GM10266 (cell line): ENCODE measurements at regions not wholly inside any gene's neighbourhood (a gene's known extent, or its start where the extent isn't known, plus 50 kb on each side); places are given as distances from the start of the nearest gene placed in this dataset.
"Not testable (repeated sequence)": the region's sequence is repeated elsewhere in the genome, so short reads cannot be mapped to it uniquely, and the experiment has no call there.

Experiments
- DNase-seq: peaks from one replicate; pipeline ENCODE4 v3.0.0; 2012; ENCODE audit errors: extremely low spot score
- CTCF ChIP-seq: IDR thresholded peaks from 2 replicates; pipeline ENCODE4 v1.5.1; 2012; ENCODE audit warnings: mild to moderate bottlenecking, low read depth; ENCODE audit not compliant: control insufficient read depth, insufficient read depth; ENCODE audit errors: missing control alignments

GRCh38 chr2:91809391-91809790 lies 3061.8 kb upstream of the TEKT4 start:
- not testable (repeated sequence) for DNase-seq

- no peak for TF ChIP-seq CTCF
- DNase-seq, result no peak
These were observed 3031.0 kb upstream of the TEKT4 start for GRCh38 chr2:91839904-91840868.

GRCh38 chr2:91842264-91842663 lies 3029.0 kb upstream of the TEKT4 start:
- not testable (repeated sequence) for DNase-seq

GRCh38 chr2:91842913-91843312 lies 3028.3 kb upstream of the TEKT4 start:
- DNase-seq, result not testable (repeated sequence)

- not testable (repeated sequence) for DNase-seq
These were observed 3027.3 kb upstream of the TEKT4 start for GRCh38 chr2:91843723-91844450.

- not testable (repeated sequence) for DNase-seq
These were observed 3026.8 kb upstream of the TEKT4 start for GRCh38 chr2:91844451-91844825.

DNA sequence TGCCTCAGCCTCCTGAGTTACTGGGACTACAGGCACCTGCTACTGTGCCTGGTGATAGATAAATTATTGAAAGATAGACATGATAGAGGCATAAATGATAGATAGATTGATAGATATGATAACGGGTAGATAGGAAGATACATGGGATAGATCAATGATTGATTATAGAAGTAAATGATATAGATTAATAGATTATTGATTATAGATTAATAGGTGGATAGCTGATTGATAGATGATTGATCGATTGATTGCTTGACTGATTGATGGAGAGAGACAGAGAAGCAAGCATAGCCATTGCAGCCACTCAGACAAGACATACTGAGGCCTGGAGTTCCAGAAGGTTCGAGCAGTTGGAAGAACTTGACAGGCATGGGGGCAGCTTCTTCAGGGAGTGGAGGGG lies 3024.8 kb upstream of the TEKT4 start:
- DNase-seq, result not testable (repeated sequence)

GRCh38 chr2:91851689-91852420 lies 3019.4 kb upstream of the TEKT4 start:
- not testable (repeated sequence) for DNase-seq

GRCh38 chr2:91856971-91857370 lies 3014.3 kb upstream of the TEKT4 start:
- DNase-seq, result not testable (repeated sequence)

DNA sequence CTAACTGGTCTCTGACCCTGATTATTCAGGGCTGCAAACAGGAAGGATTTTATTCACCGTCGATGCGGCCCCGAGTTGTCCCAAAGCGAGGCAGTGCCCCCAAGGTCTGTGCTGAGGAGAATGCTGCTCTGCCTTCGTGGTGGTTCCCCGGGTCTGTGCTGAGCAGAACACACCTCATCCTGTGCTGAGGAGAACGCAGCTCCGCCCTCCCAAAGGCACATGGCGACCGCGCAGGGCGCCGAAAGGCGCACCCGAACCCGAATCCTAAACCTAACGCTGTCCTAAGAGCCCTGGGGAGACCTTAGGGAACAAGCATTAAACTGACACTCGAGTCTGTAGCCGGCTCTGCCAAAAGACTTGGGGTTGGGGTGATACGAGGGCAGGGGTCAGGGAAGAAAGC lies 3013.5 kb upstream of the TEKT4 start:
- not testable (repeated sequence) for DNase-seq

DNA sequence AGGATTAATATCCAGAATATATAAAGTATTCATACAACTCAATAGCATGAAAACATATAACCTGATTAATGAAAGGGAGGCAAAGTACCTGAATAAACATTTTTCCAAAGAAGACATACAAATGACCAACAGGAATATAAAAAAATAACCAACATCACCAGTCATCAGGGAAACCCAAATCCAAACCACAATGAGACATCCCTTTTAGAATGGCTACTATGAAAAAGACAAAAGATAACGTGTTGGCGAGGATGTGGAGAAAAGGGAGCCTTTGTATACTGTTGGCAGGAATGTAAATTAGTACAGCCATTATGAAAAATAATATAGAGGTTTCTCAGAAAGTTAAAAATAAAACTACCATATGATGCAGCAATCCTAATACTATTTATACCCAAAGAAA lies 2999.5 kb upstream of the TEKT4 start:
- DNase-seq, result not testable (repeated sequence)

DNA sequence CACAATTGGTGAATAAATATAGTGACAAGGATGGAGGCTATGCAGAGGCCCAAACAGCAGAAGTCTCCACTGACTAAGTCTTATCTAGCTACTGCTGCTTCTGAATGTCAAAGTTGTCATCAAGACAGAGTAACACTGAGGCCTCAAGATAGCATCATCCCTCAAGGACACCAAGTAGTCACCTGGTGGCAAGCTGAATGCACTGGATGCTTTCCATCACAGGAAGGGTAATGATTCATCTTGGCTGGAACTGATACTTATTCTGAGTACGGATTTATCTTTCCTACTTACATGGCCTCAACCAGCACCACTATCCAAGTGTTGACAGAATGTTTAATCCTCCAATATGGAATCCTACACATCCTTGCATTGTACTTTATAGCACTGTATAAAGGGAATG lies 2997.8 kb upstream of the TEKT4 start:
- not testable (repeated sequence) for DNase-seq

GRCh38 chr2:91877658-91878210 lies 2993.5 kb upstream of the TEKT4 start:
- not testable (repeated sequence) for DNase-seq

DNA sequence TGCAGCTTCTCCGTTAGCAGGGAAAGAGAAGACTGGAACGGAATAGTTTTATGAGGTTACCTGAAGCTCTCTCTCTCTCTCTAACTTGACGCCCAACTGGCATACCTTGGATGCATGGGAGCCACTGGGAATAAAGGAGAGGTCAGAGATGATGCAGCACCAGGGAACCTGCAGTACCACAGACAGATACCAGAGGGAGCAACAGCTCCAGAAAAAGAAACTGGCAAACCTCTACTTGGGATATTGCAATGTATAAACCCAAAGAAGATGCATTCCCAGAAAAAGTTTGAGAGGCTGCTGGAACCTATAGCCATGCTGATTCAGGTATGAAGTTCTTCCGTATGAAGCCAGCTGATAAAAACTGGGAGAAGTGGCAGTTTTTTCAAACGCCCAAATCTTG lies 2976.1 kb upstream of the TEKT4 start:
- not testable (repeated sequence) for DNase-seq

GRCh38 chr2:91917602-91918001 lies 2953.6 kb upstream of the TEKT4 start:
- DNase-seq, result not testable (repeated sequence)
